ENCODE measurements at regions not wholly inside any gene's neighbourhood (a gene's known extent, or its start where the extent isn't known, plus 50 kb on each side); places are given as distances from the start of the nearest gene placed in this dataset.

GRCh38 chr1:216898801-216899200 is 175.6 kb upstream of the ESRRG start:
- Histone ChIP-seq H3K9me3 (ENCODE audit: control insufficient read depth in 4 of 4, low read length in 3 of 4) (no peaks in the 10 kb centered on the region), H3K27me3 (ENCODE audit: control insufficient read depth in 4 of 4, insufficient read depth in 4 of 4, low read length in 3 of 4) (no peaks in the 10 kb centered on the region), H3K36me3 (ENCODE audit: control insufficient read depth in 4 of 4, insufficient read depth in 3 of 4, low read depth in 1 of 4, low read length in 3 of 4) (no peaks in the 10 kb centered on the region), H3K4me1 (ENCODE audit: control insufficient read depth in 4 of 4, insufficient read depth in 4 of 4, low read length in 3 of 4) (no peaks in the 10 kb centered on the region), H3K9ac (ENCODE audit: low read depth in 1 of 2, low read length in 2 of 2) (no peak overlapping the region), H3K4me3 (ENCODE audit: low read depth in 1 of 3, low read length in 3 of 3) (no peak overlapping the region), H3K27ac (ENCODE audit: low read depth in 1 of 2, low read length in 2 of 2) (no peak overlapping the region)
- 88% methylated on average over 1 of the region's 1 CpG for WGBS
- DNase-seq (ENCODE audit: low spot score) = no peak
- no peak for TF ChIP-seq ATF3 (IDR thresholded peaks at IDR 0.05)
- TF ChIP-seq EGR1 (IDR thresholded peaks at IDR 0.05; ENCODE audit: low read depth in 2 of 2) = no peak
- TF ChIP-seq YY1 (IDR thresholded peaks at IDR 0.05) = no peak
- no peak for TF ChIP-seq HNF4G (IDR thresholded peaks at IDR 0.05)
- no peak for TF ChIP-seq RXRA (IDR thresholded peaks at IDR 0.05)
- TF ChIP-seq TAF1 (conservative IDR thresholded peaks at IDR 0.05) = no peak
- TF ChIP-seq FOXA1 (IDR thresholded peaks at IDR 0.05) = no peak
- no peak for TF ChIP-seq NR2F2 (IDR thresholded peaks at IDR 0.05)
- no peak for TF ChIP-seq ZBTB33 (IDR thresholded peaks at IDR 0.05)
- no peak for TF ChIP-seq HNF4A (conservative IDR thresholded peaks at IDR 0.05)
- no peak for TF ChIP-seq RAD21 (IDR thresholded peaks at IDR 0.05)

- 82% methylated on average over 4 of the region's 4 CpGs for WGBS
These were observed 172.9 kb upstream of the ESRRG start for GRCh38 chr1:216896146-216896545.

More at GRCh38 chr1:216896146-216896545, 172.9 kb upstream of the ESRRG start:
- Histone ChIP-seq H3K4me1 (ENCODE audit: control insufficient read depth in 4 of 4, insufficient read depth in 4 of 4, low read length in 3 of 4) (no peaks in the 10 kb centered on the region), H3K4me3 (ENCODE audit: low read depth in 1 of 3, low read length in 3 of 3) (no peak overlapping the region), H3K27me3 (ENCODE audit: control insufficient read depth in 4 of 4, insufficient read depth in 4 of 4, low read length in 3 of 4) (no peaks in the 10 kb centered on the region), H3K36me3 (ENCODE audit: control insufficient read depth in 4 of 4, insufficient read depth in 3 of 4, low read depth in 1 of 4, low read length in 3 of 4) (no peaks in the 10 kb centered on the region), H3K27ac (ENCODE audit: low read depth in 1 of 2, low read length in 2 of 2) (no peak overlapping the region), H3K9ac (ENCODE audit: low read depth in 1 of 2, low read length in 2 of 2) (no peak overlapping the region), H3K9me3 (ENCODE audit: control insufficient read depth in 4 of 4, low read length in 3 of 4) (no peaks in the 10 kb centered on the region)
- DNase-seq (ENCODE audit: low spot score) = no peak
- TF ChIP-seq EGR1 (IDR thresholded peaks at IDR 0.05; ENCODE audit: low read depth in 2 of 2) (no peak), HNF4G (IDR thresholded peaks at IDR 0.05) (no peak), RAD21 (IDR thresholded peaks at IDR 0.05) (no peak), MAX (IDR thresholded peaks at IDR 0.05) (no peak), ATF3 (IDR thresholded peaks at IDR 0.05) (no peak), FOXA2 (IDR thresholded peaks at IDR 0.05) (no peak), HNF4A (conservative IDR thresholded peaks at IDR 0.05) (no peak), ZBTB33 (IDR thresholded peaks at IDR 0.05) (no peak), JUND (IDR thresholded peaks at IDR 0.05) (no peak), CTCF (IDR thresholded peaks at IDR 0.05; ENCODE audit: low read depth, low read length, missing input control) (no peak), SP1 (IDR thresholded peaks at IDR 0.05) (no peak)
